H9 (cell line): ENCODE measurements at regions not wholly inside any gene's neighbourhood (a gene's known extent, or its start where the extent isn't known, plus 50 kb on each side); places are given as distances from the start of the nearest gene placed in this dataset.

Source experiments
- DNase-seq: peaks from one replicate; pipeline ENCODE4 v3.0.0-alpha.2; 2017
- H2AFZ ChIP-seq: one replicate; pipeline ENCODE4 v1.6.1; 2013; ENCODE audit warnings: mild to moderate bottlenecking, low read length, control low read depth, moderate library complexity
- H2AK5ac ChIP-seq: 2 replicates; pipeline ENCODE4 v1.6.1; 2013; ENCODE audit warnings: low read length, control low read depth, mixed read lengths; ENCODE audit not compliant: insufficient read length
- H2BK120ac ChIP-seq: one replicate; pipeline ENCODE4 v1.6.1; 2013; ENCODE audit warnings: low read depth, mild to moderate bottlenecking, low read length, control low read depth, inconsistent platforms; ENCODE audit not compliant: poor library complexity, severe bottlenecking
- H2BK12ac ChIP-seq: 2 replicates; pipeline ENCODE4 v1.6.1; 2013; ENCODE audit warnings: low read length, control low read depth, mixed read lengths, low read depth; ENCODE audit not compliant: insufficient read length
- H2BK15ac ChIP-seq: 2 replicates; pipeline ENCODE4 v1.6.1; 2013; ENCODE audit warnings: low read depth, low read length, control low read depth
- H2BK20ac ChIP-seq: one replicate; pipeline ENCODE4 v1.6.1; 2013; ENCODE audit warnings: low read depth, mild to moderate bottlenecking, low read length, control low read depth, inconsistent platforms; ENCODE audit not compliant: poor library complexity, severe bottlenecking
- H2BK5ac ChIP-seq: 2 replicates; pipeline ENCODE4 v1.6.1; 2013; ENCODE audit warnings: low read length, control low read depth, mixed read lengths; ENCODE audit not compliant: insufficient read length
- H3K14ac ChIP-seq: 2 replicates; pipeline ENCODE4 v1.6.1; 2013; ENCODE audit warnings: low read length, control low read depth; ENCODE audit not compliant: insufficient read depth
- H3K18ac ChIP-seq: 2 replicates; pipeline ENCODE4 v1.6.1; 2013; ENCODE audit warnings: low read depth, mild to moderate bottlenecking, mixed read lengths, low read length, control low read depth; ENCODE audit not compliant: insufficient read length
- H3K23ac ChIP-seq: 2 replicates; pipeline ENCODE4 v1.6.1; 2013; ENCODE audit warnings: low read length, control low read depth, mixed read lengths, low read depth; ENCODE audit not compliant: insufficient read length
- H3K23me2 ChIP-seq: 2 replicates; pipeline ENCODE4 v1.6.1; 2013; ENCODE audit warnings: low read depth, mild to moderate bottlenecking, mixed read lengths, low read length, control low read depth; ENCODE audit not compliant: insufficient read length, poor library complexity, severe bottlenecking
- H3K27ac ChIP-seq: 2 replicates; pipeline ENCODE4 v1.5.1; 2013; ENCODE audit warnings: low read length, control low read depth, mixed read lengths, low read depth; ENCODE audit not compliant: insufficient read length
- H3K27me3 ChIP-seq: 2 replicates; pipeline ENCODE4 v1.6.1; 2013; ENCODE audit warnings: low read length, control low read depth, inconsistent platforms; ENCODE audit not compliant: insufficient read depth
- H3K4ac ChIP-seq: 2 replicates; pipeline ENCODE4 v1.6.1; 2013; ENCODE audit warnings: low read depth, mild to moderate bottlenecking, control low read depth, inconsistent platforms, low read length, moderate library complexity
- H3K4me1 ChIP-seq: 2 replicates; pipeline ENCODE4 v1.6.1; 2013; ENCODE audit warnings: low read length, control low read depth, inconsistent platforms; ENCODE audit not compliant: insufficient read depth
- H3K4me2 ChIP-seq: 2 replicates; pipeline ENCODE4 v1.6.1; 2013; ENCODE audit warnings: low read length, control low read depth, mixed read lengths; ENCODE audit not compliant: insufficient read length, insufficient read depth
- H3K56ac ChIP-seq: 2 replicates; pipeline ENCODE4 v1.6.1; 2013; ENCODE audit warnings: low read depth, mild to moderate bottlenecking, mixed read lengths, low read length, control low read depth; ENCODE audit not compliant: insufficient read length
- H3K79me1 ChIP-seq: 2 replicates; pipeline ENCODE4 v1.6.1; 2013; ENCODE audit warnings: low read depth, mild to moderate bottlenecking, moderate library complexity, low read length, control low read depth, inconsistent platforms; ENCODE audit not compliant: insufficient read depth, poor library complexity, severe bottlenecking
- H3K79me2 ChIP-seq: 2 replicates; pipeline ENCODE4 v1.6.1; 2013; ENCODE audit warnings: low read length, control low read depth, inconsistent platforms; ENCODE audit not compliant: insufficient read depth
- H3K9ac ChIP-seq: 2 replicates; pipeline ENCODE4 v1.6.1; 2013; ENCODE audit warnings: low read length, control low read depth, mixed read lengths; ENCODE audit not compliant: insufficient read length; ENCODE audit errors: extremely low read depth
- H3K9me3 ChIP-seq: one replicate; pipeline ENCODE4 v1.6.1; 2013; ENCODE audit warnings: low read depth, low read length, inconsistent platforms; ENCODE audit not compliant: control insufficient read depth
- H3T11ph ChIP-seq: one replicate; pipeline ENCODE4 v1.6.1; 2013; ENCODE audit warnings: mild to moderate bottlenecking, low read length, control low read depth, inconsistent platforms
- H4K20me1 ChIP-seq: one replicate; pipeline ENCODE4 v1.6.1; 2013; ENCODE audit not compliant: control insufficient read depth, insufficient read length, insufficient read depth
- H4K5ac ChIP-seq: 2 replicates; pipeline ENCODE4 v1.6.1; 2013; ENCODE audit warnings: low read depth, mild to moderate bottlenecking, mixed read lengths, low read length, control low read depth; ENCODE audit not compliant: insufficient read length
- H4K8ac ChIP-seq: replicated peaks from 2 replicates; pipeline ENCODE4 v1.6.1; 2013; ENCODE audit warnings: low read length, control low read depth, mixed read lengths, low read depth; ENCODE audit not compliant: insufficient read length
- H4K91ac ChIP-seq: 2 replicates; pipeline ENCODE4 v1.6.1; 2013; ENCODE audit warnings: low read depth, mild to moderate bottlenecking, moderate library complexity, mixed read lengths, low read length, control low read depth; ENCODE audit not compliant: insufficient read length
- H3K27ac Mint-ChIP-seq, 3 experiments: 2 replicates in 2 of 3; 3 replicates in 1 of 3; pipeline ENCODE4 v1.8.0; 2020 to 2021; ENCODE audit warnings: mixed read lengths in 3 of 3, mild to moderate bottlenecking in 1 of 3, moderate library complexity in 1 of 3
- H3K27me3 Mint-ChIP-seq: 2 replicates; pipeline ENCODE4 v1.8.0; 2021; ENCODE audit warnings: low read depth, mild to moderate bottlenecking, moderate library complexity, mixed read lengths
- H3K36me3 Mint-ChIP-seq, 3 experiments: 2 replicates in 2 of 3; 3 replicates in 1 of 3; pipeline ENCODE4 v1.8.0; 2020 to 2021; ENCODE audit warnings: low read depth in 3 of 3, mixed read lengths in 3 of 3; ENCODE audit not compliant: insufficient read depth in 1 of 3
- H3K4me1 Mint-ChIP-seq, 2 experiments: 2 replicates each; pipeline ENCODE4 v1.8.0; 2020; ENCODE audit warnings: mixed read lengths in 2 of 2
- H3K4me3 Mint-ChIP-seq, 2 experiments: 2 replicates in 1 of 2; 3 replicates in 1 of 2; pipeline ENCODE4 v1.8.0; 2020 to 2021; ENCODE audit warnings: mild to moderate bottlenecking in 2 of 2, mixed read lengths in 2 of 2, moderate library complexity in 1 of 2
- H3K9me3 Mint-ChIP-seq, 2 experiments: 2 replicates in 1 of 2; 3 replicates in 1 of 2; pipeline ENCODE4 v1.8.0; 2020; ENCODE audit warnings: mild to moderate bottlenecking in 2 of 2, mixed read lengths in 2 of 2, moderate library complexity in 1 of 2
- WGBS: extraction: QIAGEN DNeasy Blood & Tissue Kit; methylation state at CpG from one replicate; pipeline ENCODE4 v1.1.7; 2013; ENCODE audit warnings: missing lambda C conversion rate, low lambda C conversion rate, mixed read lengths; ENCODE audit not compliant: insufficient read length; ENCODE audit errors: extremely low coverage; 5-methylcytosine and 5-hydroxymethylcytosine counted together
- TF ChIP-seq, protein P1 (sequence below): fragments of 200-600 bp; sonication (generic); conservative IDR thresholded peaks from 3 replicates; pipeline ENCODE4 v1.8.0; 2021; ENCODE audit warnings: antibody characterized with exemption, mild to moderate bottlenecking

GRCh38 chr14:50023671-50024490 lies 92.5 kb downstream of the VCPKMT start:
- no peak overlapping the region for H3K27ac ChIP-seq
- H2BK12ac ChIP-seq = no peak overlapping the region
- H3K4ac ChIP-seq = no peak overlapping the region
- no peaks in the 10 kb centered on the region for H3K9me3 ChIP-seq
- no peaks in the 10 kb centered on the region for H3K27me3 ChIP-seq
- H3K4me1 ChIP-seq = no peaks in the 10 kb centered on the region; the same call in 1 of the 2 replicates
- H2BK15ac ChIP-seq = no peak overlapping the region
- no peaks in the 10 kb centered on the region for H4K20me1 ChIP-seq
- H3K79me2 ChIP-seq = no peaks in the 10 kb centered on the region
- H4K91ac ChIP-seq = no peak overlapping the region
- Mint-ChIP-seq H3K27ac (no peak overlapping the region), H3K9me3 (peaks cover 12 to 13% of the 10 kb centered on the region in 2 experiments; a peak in 4 of 5 replicates), H3K4me3 (no peak overlapping the region), H3K27me3 (peaks cover 8% of the 10 kb centered on the region), H3K36me3 (no peaks in the 10 kb centered on the region; a peak in 2 of 7 replicates), H3K4me1 (0 out of 4 replicates have a peak, but pooled peaks cover 0 to 2% of the 10 kb centered on the region in 2 experiments)
- H3K9ac ChIP-seq = no peak overlapping the region
- no peak overlapping the region for H3K56ac ChIP-seq
- no peak overlapping the region for H2AK5ac ChIP-seq
- H3K18ac ChIP-seq = no peak overlapping the region
- H2AFZ ChIP-seq = no peak overlapping the region
- no peak overlapping the region for H4K5ac ChIP-seq
- H2BK20ac ChIP-seq = no peak overlapping the region
- no peak overlapping the region for H3K23ac ChIP-seq
- no CpG with 5 or more reads among the region's 8 CpGs for WGBS
- H3K4me2 ChIP-seq = no peak overlapping the region
- H3K23me2 ChIP-seq = no peaks in the 10 kb centered on the region
- TF ChIP-seq, protein P1, sequence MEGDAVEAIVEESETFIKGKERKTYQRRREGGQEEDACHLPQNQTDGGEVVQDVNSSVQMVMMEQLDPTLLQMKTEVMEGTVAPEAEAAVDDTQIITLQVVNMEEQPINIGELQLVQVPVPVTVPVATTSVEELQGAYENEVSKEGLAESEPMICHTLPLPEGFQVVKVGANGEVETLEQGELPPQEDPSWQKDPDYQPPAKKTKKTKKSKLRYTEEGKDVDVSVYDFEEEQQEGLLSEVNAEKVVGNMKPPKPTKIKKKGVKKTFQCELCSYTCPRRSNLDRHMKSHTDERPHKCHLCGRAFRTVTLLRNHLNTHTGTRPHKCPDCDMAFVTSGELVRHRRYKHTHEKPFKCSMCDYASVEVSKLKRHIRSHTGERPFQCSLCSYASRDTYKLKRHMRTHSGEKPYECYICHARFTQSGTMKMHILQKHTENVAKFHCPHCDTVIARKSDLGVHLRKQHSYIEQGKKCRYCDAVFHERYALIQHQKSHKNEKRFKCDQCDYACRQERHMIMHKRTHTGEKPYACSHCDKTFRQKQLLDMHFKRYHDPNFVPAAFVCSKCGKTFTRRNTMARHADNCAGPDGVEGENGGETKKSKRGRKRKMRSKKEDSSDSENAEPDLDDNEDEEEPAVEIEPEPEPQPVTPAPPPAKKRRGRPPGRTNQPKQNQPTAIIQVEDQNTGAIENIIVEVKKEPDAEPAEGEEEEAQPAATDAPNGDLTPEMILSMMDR = no peak
- no peak overlapping the region for H3K14ac ChIP-seq
- no peak overlapping the region for H3T11ph ChIP-seq
- no peaks in the 10 kb centered on the region for H3K79me1 ChIP-seq
- DNase-seq = no peak
- no peak overlapping the region for H2BK120ac ChIP-seq
- no peak overlapping the region for H4K8ac ChIP-seq
- H2BK5ac ChIP-seq = no peak overlapping the region
